GM23338 (cell line): ENCODE measurements at regions not wholly inside any gene's neighbourhood (a gene's known extent, or its start where the extent isn't known, plus 50 kb on each side); places are given as distances from the start of the nearest gene placed in this dataset.

Source experiments
- ATAC-seq: fragments of 200-7000 bp; cut with Tn5 transposase; 3 replicates; pipeline ENCODE4 v1.9.1; 2020
- DNase-seq: peaks from one replicate; pipeline ENCODE4 v3.0.0-alpha.2; 2015; ENCODE audit warnings: low spot score
- H2AFZ ChIP-seq: fragments of 200-600 bp; sonication (generic); 2 replicates; pipeline ENCODE4 v1.8.0; 2016; ENCODE audit warnings: antibody characterized with exemption, mild to moderate bottlenecking, moderate library complexity
- H3F3A ChIP-seq: fragments of 200-600 bp; sonication (generic); replicated peaks from 2 replicates; pipeline ENCODE4 v1.8.0; 2017; ENCODE audit warnings: antibody characterized with exemption, mixed run types, low read depth
- H3K27ac ChIP-seq: fragments of 200-600 bp; sonication (generic); 2 replicates; pipeline ENCODE4 v1.6.1; 2016; ENCODE audit warnings: low read depth
- H3K27me3 ChIP-seq: fragments of 200-600 bp; sonication (generic); 2 replicates; pipeline ENCODE4 v1.8.0; 2016; ENCODE audit warnings: mild to moderate bottlenecking, mixed run types, moderate library complexity; ENCODE audit not compliant: insufficient read depth
- H3K36me3 ChIP-seq: fragments of 200-600 bp; sonication (generic); 2 replicates; pipeline ENCODE4 v1.8.0; 2016; ENCODE audit warnings: mild to moderate bottlenecking; ENCODE audit not compliant: insufficient read depth
- H3K4me1 ChIP-seq: fragments of 200-600 bp; sonication (generic); 2 replicates; pipeline ENCODE4 v1.8.0; 2016; ENCODE audit warnings: mild to moderate bottlenecking, moderate library complexity; ENCODE audit not compliant: insufficient read depth
- H3K4me2 ChIP-seq: fragments of 200-600 bp; sonication (generic); 2 replicates; pipeline ENCODE4 v1.7.1; 2017; ENCODE audit warnings: mixed run types
- H3K4me3 ChIP-seq: fragments of 200-600 bp; sonication (generic); 2 replicates; pipeline ENCODE4 v1.6.1; 2016; ENCODE audit warnings: mixed run types
- H3K79me2 ChIP-seq: fragments of 200-600 bp; sonication (generic); replicated peaks from 2 replicates; pipeline ENCODE4 v1.8.0; 2017; ENCODE audit warnings: mild to moderate bottlenecking; ENCODE audit not compliant: insufficient read depth
- H3K9me2 ChIP-seq: fragments of 200-600 bp; sonication (generic); 2 replicates; pipeline ENCODE4 v1.8.0; 2017; ENCODE audit not compliant: insufficient read depth
- H4K20me1 ChIP-seq: fragments of 200-600 bp; sonication (generic); replicated peaks from 2 replicates; pipeline ENCODE4 v1.8.0; 2017; ENCODE audit warnings: mild to moderate bottlenecking; ENCODE audit not compliant: insufficient read depth
- H3K27ac Mint-ChIP-seq: 2 replicates; pipeline ENCODE4 v1.8.0; 2020; ENCODE audit warnings: inconsistent platforms, mild to moderate bottlenecking, moderate library complexity, mixed read lengths
- H3K27me3 Mint-ChIP-seq: 3 replicates; pipeline ENCODE4 v1.8.0; 2022; ENCODE audit warnings: low read depth, mild to moderate bottlenecking, moderate library complexity, mixed read lengths, inconsistent platforms; ENCODE audit not compliant: insufficient read depth, poor library complexity
- H3K36me3 Mint-ChIP-seq: 3 replicates; pipeline ENCODE4 v1.8.0; 2021; ENCODE audit warnings: low read depth, mild to moderate bottlenecking, inconsistent platforms, moderate library complexity, mixed read lengths
- H3K4me1 Mint-ChIP-seq: 3 replicates; pipeline ENCODE4 v1.8.0; 2020; ENCODE audit warnings: mild to moderate bottlenecking, inconsistent platforms, mixed read lengths
- H3K4me3 Mint-ChIP-seq: 3 replicates; pipeline ENCODE4 v1.8.0; 2021; ENCODE audit warnings: moderate library complexity, mild to moderate bottlenecking, inconsistent platforms, mixed read lengths
- H3K9me3 Mint-ChIP-seq: 3 replicates; pipeline ENCODE4 v1.8.0; 2020; ENCODE audit warnings: moderate library complexity, mild to moderate bottlenecking, inconsistent platforms, mixed read lengths
- CREB1 ChIP-seq: fragments of 250-450 bp; sonication (Bioruptor Pico); IDR thresholded peaks from 2 replicates; pipeline ENCODE4 v1.5.0; 2020; ENCODE audit warnings: low read depth, mild to moderate bottlenecking, moderate library complexity
- CTCF ChIP-seq, 2 experiments: fragments of 200-600 bp in 1 of 2; sonication (generic) in 1 of 2; conservative IDR thresholded peaks; 2 replicates each; pipeline versions ENCODE4 v1.5.1 to v1.6.1; 2016 to 2017; ENCODE audit warnings: antibody characterized with exemption in 2 of 2, low read depth in 2 of 2, mild to moderate bottlenecking in 2 of 2, moderate library complexity in 1 of 2
- ETS1 ChIP-seq: IDR thresholded peaks from 2 replicates; pipeline ENCODE4 v1.6.1; 2016; ENCODE audit warnings: antibody characterized with exemption
- EZH2 ChIP-seq: fragments of 200-600 bp; sonication (generic); IDR thresholded peaks from one replicate; pipeline ENCODE4 v1.8.0; 2017; ENCODE audit warnings: antibody characterized with exemption, mild to moderate bottlenecking, low read depth; ENCODE audit not compliant: unreplicated experiment
- EZH2phosphoT487 ChIP-seq: fragments of 200-600 bp; sonication (generic); IDR thresholded peaks from one replicate; pipeline ENCODE4 v1.8.1; 2018; ENCODE audit warnings: antibody characterized with exemption; ENCODE audit not compliant: unreplicated experiment
- NANOG ChIP-seq: IDR thresholded peaks from 2 replicates; pipeline ENCODE4 v1.6.1; 2016; ENCODE audit warnings: antibody characterized with exemption, borderline replicate concordance
- POLR2AphosphoS5 ChIP-seq: IDR thresholded peaks from 2 replicates; pipeline ENCODE4 v1.6.1; 2016; ENCODE audit warnings: antibody characterized with exemption, low read depth
- STAT1 ChIP-seq: IDR thresholded peaks from one replicate; pipeline ENCODE4 v1.6.1; 2016; ENCODE audit warnings: antibody characterized with exemption; ENCODE audit not compliant: unreplicated experiment
- ZNF114 ChIP-seq: fragments of 250-450 bp; sonication (Bioruptor Pico); IDR thresholded peaks from 2 replicates; pipeline ENCODE4 v1.5.0; 2020; ENCODE audit warnings: mild to moderate bottlenecking, moderate library complexity

- TF ChIP-seq ETS1 (no peak), ZNF114 (CRISPR knock-in tag) (no peak), CREB1 (CRISPR knock-in tag) (no peak)
These were observed 1728.3 kb downstream of the SUCLG1 start (continued) for GRCh38 chr2:82730811-82731210.

- no peaks in the 10 kb centered on the region for H3K27me3 Mint-ChIP-seq
- DNase-seq = no peak
- no peaks in the 10 kb centered on the region for H3K9me3 Mint-ChIP-seq
- no peak for TF ChIP-seq CTCF (conservative IDR thresholded peaks at IDR 0.05; ENCODE audit: low read depth in 2 of 2)
- TF ChIP-seq ZNF114 (CRISPR knock-in tag) = no peak
- no peak overlapping the region for H3K27ac Mint-ChIP-seq
- no peaks in the 10 kb centered on the region for H4K20me1 ChIP-seq
- ATAC-seq = no peak
- no peak overlapping the region for H3K4me2 ChIP-seq
- no peaks in the 10 kb centered on the region for H3K9me2 ChIP-seq
- H3K27me3 ChIP-seq = no peaks in the 10 kb centered on the region
- H3K4me3 Mint-ChIP-seq = no peak overlapping the region
- H3K36me3 ChIP-seq = no peaks in the 10 kb centered on the region
- no peaks in the 10 kb centered on the region for H3F3A ChIP-seq
- peaks cover 7% of the 10 kb centered on the region; the same call in 2 of the 3 replicates for H3K4me1 Mint-ChIP-seq
- peak overlapping the region; percentile 67; the same call in 1 of the 2 replicates for H2AFZ ChIP-seq
- H3K36me3 Mint-ChIP-seq = no peaks in the 10 kb centered on the region
- no peak overlapping the region for H3K27ac ChIP-seq
- H3K4me1 ChIP-seq = no peaks in the 10 kb centered on the region
- H3K79me2 ChIP-seq = no peaks in the 10 kb centered on the region
- no peak overlapping the region for H3K4me3 ChIP-seq
These were observed 1731.0 kb downstream of the SUCLG1 start for GRCh38 chr2:82728090-82728489.

GRCh38 chr2:82708681-82709080, 1750.4 kb downstream of the SUCLG1 start:
- no peak overlapping the region for H3K27ac Mint-ChIP-seq

GRCh38 chr2:82697231-82697630, 1761.8 kb downstream of the SUCLG1 start:
- Histone ChIP-seq H3K4me3 (no peak overlapping the region), H3K4me2 (no peak overlapping the region), H3K4me1 (no peaks in the 10 kb centered on the region), H3K9me2 (no peaks in the 10 kb centered on the region), H3K27ac (no peak overlapping the region), H2AFZ (no peak overlapping the region), H3F3A (no peaks in the 10 kb centered on the region), H3K79me2 (no peaks in the 10 kb centered on the region), H3K27me3 (no peaks in the 10 kb centered on the region), H4K20me1 (no peaks in the 10 kb centered on the region), H3K36me3 (no peaks in the 10 kb centered on the region)
- H3K27ac Mint-ChIP-seq = no peak overlapping the region
- H3K27me3 Mint-ChIP-seq = no peaks in the 10 kb centered on the region
- no peak overlapping the region for H3K4me3 Mint-ChIP-seq
- no peak for DNase-seq
- H3K36me3 Mint-ChIP-seq = no peaks in the 10 kb centered on the region
- ATAC-seq = no peak
- peaks cover 3% of the 10 kb centered on the region; the same call in 2 of the 3 replicates for H3K9me3 Mint-ChIP-seq
- H3K4me1 Mint-ChIP-seq = no peaks in the 10 kb centered on the region
- TF ChIP-seq CTCF (conservative IDR thresholded peaks at IDR 0.05; ENCODE audit: low read depth in 2 of 2) (no peak), NANOG (no peak), STAT1 (no peak), POLR2AphosphoS5 (no peak), EZH2phosphoT487 (no peak)

More at GRCh38 chr2:82708681-82709080, 1750.4 kb downstream of the SUCLG1 start:
- ATAC-seq = no peak
- H3F3A ChIP-seq = no peaks in the 10 kb centered on the region
- Mint-ChIP-seq H3K9me3 (no peaks in the 10 kb centered on the region; the same call in 2 of the 3 replicates), H3K36me3 (no peaks in the 10 kb centered on the region), H3K4me1 (no peaks in the 10 kb centered on the region), H3K27me3 (peaks cover 3% of the 10 kb centered on the region), H3K4me3 (no peak overlapping the region)
- no peak for TF ChIP-seq EZH2
- TF ChIP-seq STAT1 = no peak
- TF ChIP-seq ZNF114 (CRISPR knock-in tag) = no peak
- no peak overlapping the region for H3K27ac ChIP-seq
- H3K4me1 ChIP-seq = no peaks in the 10 kb centered on the region
- H3K9me2 ChIP-seq = no peaks in the 10 kb centered on the region
- H3K27me3 ChIP-seq = no peaks in the 10 kb centered on the region
- no peaks in the 10 kb centered on the region for H3K36me3 ChIP-seq
- H4K20me1 ChIP-seq = no peaks in the 10 kb centered on the region
- no peak for DNase-seq
- no peak overlapping the region for H3K4me2 ChIP-seq
- no peaks in the 10 kb centered on the region for H3K79me2 ChIP-seq
- H3K4me3 ChIP-seq = no peak overlapping the region
- no peak overlapping the region for H2AFZ ChIP-seq
